Testis (tissue), 2 donors: ENCODE measurements at regions not wholly inside any gene's neighbourhood (a gene's known extent, or its start where the extent isn't known, plus 50 kb on each side); places are given as distances from the start of the nearest gene placed in this dataset.

Experiments used
- POLR2A ChIP-seq: fragments of 450-650 bp; IDR thresholded peaks from one replicate; pipeline ENCODE4 v1.6.1; 2017; ENCODE audit warnings: antibody characterized with exemption, mild to moderate bottlenecking, moderate library complexity
- TF ChIP-seq, protein P1 (sequence below), 3 experiments: fragments of 450-650 bp in 2 of 3; fragments of 200-600 bp in 1 of 3; sonication (generic) in 1 of 3; IDR thresholded peaks; one replicate each; pipeline ENCODE4 v1.5.1; 2016 to 2019; ENCODE audit warnings: antibody characterized with exemption in 3 of 3, mild to moderate bottlenecking in 2 of 3, moderate library complexity in 1 of 3

GRCh38 chr20:46804126-46804525, 90.5 kb upstream of the EYA2 start:
- TF ChIP-seq, protein P1, sequence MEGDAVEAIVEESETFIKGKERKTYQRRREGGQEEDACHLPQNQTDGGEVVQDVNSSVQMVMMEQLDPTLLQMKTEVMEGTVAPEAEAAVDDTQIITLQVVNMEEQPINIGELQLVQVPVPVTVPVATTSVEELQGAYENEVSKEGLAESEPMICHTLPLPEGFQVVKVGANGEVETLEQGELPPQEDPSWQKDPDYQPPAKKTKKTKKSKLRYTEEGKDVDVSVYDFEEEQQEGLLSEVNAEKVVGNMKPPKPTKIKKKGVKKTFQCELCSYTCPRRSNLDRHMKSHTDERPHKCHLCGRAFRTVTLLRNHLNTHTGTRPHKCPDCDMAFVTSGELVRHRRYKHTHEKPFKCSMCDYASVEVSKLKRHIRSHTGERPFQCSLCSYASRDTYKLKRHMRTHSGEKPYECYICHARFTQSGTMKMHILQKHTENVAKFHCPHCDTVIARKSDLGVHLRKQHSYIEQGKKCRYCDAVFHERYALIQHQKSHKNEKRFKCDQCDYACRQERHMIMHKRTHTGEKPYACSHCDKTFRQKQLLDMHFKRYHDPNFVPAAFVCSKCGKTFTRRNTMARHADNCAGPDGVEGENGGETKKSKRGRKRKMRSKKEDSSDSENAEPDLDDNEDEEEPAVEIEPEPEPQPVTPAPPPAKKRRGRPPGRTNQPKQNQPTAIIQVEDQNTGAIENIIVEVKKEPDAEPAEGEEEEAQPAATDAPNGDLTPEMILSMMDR (IDR thresholded peaks at IDR 0.05): no peak
- TF ChIP-seq POLR2A: no peak
